ENCODE measurements at regions not wholly inside any gene's neighbourhood (a gene's known extent, or its start where the extent isn't known, plus 50 kb on each side); places are given as distances from the start of the nearest gene placed in this dataset.

DNA sequence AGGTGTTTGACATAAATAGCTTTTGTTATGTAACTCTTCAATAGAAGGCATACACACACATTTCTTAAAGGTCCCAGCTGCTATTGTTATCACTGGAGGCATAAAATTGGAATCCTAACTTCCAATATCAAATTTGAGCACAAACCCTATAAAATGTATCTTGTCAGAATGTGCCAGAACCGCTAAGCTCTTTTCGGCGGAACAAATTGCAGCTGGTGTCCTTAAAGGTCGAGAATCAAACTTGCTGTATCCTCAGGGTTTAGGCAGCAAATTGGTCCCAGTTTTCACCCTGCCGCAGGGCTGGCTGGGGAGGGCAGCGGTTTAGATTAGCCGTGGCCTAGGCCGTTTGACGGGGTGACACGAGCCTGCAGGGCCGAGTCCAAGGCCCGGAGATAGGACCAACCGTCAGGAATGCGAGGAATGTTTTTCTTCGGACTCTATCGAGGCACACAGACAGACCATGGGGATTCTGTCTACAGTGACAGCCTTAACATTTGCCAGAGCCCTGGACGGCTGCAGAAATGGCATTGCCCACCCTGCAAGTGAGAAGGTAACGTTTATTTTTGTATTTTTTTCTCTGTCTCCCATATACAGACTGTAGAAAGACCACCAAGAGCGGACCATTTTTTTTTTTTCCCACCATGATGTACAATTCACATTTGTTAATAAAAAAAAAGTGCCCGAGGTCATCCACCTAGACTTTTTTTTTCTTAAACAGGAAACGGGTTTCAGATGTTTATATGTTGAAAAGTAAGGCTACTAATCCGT is 297.1 kb downstream of the IRF8 start:
- DNase-seq (ENCODE audit: low read depth): no peak

DNA sequence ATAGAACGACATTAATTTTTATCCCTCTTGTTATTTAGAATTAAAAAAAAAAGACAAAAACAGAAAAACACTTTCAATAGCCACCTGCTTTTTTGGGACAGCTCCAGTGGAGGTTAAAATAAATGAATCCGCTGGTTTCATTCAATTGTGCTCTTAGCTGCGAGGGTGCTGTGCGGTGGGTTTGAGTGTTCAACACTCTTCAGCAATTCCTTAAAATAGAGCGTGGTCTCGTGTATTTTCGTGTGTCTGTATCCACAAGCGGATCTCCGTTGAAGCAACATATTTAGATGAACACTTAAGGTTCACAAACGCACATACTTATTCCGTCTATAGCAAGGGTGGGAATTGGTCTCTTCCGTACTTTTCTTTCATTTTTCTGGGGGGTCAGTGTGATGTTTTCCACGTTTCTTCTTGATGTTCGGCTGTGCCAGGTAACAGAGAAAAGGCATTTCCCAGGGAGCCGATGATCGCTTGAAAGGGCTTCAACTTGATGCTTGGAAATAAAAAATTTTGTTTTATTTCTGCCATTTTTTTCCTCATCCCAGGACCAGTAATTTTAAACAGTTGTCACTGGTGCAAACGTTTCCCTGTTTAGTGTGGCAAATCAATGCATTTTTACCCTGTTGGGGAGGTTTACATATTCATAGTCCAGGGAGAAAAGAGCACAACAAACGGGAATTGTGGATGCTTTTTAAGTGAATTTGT is 297.9 kb downstream of the IRF8 start:
- no peak for DNase-seq (ENCODE audit: low read depth)

DNA sequence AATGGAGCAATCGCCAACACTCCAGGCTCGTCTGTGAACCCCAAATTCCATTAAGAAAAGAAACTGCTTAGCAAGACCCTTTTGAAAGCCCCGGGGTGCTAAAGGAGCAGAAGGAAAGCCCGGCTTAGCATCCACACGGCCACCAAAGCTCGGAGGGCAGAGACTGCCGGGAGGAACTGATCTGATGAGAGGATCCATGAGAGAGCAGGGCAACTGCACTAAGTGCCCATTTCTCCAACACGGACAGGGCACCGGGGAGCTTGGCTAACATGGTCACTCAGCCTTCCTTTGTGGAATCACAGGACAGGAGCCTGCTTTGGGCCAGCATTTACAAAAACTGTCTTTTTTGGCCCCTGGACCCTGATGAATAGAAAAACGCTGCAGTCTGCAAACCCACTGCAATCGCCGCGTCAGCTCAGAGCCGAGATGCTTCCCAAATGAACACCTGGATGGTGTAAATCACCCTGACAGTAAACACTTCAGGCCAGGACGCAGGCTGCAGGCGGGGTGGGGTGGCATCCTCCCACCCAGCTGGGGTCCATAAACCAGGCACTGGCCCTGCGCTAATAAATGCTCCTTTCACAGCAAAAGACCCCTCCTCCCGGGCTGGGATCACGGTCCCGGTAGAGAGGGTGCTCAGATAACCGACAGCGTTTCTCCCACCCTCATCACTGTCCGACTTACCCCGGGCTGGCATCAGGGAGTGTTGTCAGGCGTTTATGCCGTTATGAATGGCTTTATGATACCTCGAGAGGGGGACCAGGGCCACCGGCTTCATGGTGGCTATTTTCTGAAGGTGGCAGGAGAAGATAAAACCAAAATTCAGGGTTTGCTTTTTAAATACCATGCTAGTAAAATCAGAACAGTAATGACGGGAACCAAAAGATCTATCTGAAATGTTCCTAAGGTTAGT is 299.5 kb downstream of the IRF8 start:
- no peak for DNase-seq (ENCODE audit: low read depth)

DNA sequence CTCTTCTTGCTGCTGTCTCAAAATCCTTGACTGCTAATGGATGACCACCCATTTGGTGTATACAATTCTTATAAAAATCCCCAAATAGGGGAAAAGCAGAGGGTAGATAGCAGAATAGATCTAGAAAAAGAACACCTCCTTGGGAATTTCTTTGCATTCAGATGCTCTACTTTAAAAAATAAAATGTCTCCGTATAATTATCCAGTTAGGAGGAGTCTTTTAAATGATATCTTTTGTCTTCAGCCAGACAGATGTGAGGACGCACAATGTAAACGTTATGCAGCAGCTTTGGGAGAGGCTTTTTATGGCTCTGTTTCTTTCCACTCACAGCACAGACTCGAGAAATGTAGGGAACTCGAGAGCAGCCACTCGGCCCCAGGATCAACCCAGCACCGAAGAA is 300.2 kb downstream of the IRF8 start:
- DNase-seq (ENCODE audit: low read depth): no peak

DNA sequence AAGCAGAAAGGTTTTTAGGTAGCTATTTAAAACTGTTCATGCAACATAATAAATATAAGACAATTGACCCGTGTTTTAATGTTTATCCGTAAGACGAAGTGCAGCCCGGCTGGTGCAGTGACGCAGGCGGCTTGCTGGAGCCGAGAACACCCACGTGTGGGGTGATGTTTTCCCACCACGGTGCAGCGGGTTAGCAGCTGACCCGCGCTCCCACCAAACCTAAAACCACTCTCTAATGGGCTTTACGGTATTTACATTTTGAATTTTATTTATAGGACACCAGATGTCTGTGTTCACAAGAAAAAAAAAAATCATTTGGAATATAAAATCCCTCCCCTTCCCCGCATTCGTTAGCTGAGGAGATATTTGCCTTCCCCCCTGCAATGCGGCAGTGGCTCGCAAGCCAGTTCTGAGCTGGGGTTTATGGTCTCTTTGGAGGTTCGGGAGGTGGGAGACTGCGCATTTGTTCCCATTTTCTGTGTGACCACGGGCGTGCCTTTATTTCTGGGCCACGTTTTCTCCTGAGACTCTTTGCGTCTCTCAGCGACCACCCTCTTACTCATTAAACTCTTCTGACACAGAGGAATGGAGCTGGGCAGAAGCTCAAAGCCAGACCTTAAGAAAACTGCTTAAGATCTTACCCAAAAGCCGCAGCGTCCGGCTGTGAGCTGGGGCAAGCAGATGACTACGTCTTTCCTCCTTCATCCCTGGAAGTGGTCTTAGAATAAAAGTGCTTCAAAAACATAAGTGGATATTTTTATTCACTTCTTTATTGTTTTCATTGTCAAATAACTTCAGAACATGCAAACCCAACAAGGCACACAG is 301.1 kb downstream of the IRF8 start:
- no peak for DNase-seq (ENCODE audit: low read depth)

DNA sequence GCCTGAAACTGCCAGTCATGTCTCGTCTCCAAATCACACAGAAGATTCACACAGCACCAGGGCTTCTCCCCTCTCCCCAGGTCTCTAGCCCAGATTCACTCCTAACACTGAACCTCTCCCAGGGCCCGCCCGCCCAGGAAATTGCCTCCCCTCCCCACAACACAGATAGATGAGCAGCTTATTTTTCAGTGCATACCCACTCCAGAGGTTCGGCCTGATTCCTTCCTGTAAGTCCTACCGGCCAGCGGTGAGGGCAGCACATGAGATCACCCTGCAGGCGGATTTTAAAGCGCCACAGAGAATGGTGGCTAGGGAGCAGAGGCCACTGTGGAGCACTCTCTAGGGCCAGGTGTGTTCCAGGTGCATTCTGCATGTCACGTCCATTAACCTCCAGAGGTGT is 301.8 kb downstream of the IRF8 start:
- DNase-seq (ENCODE audit: low read depth): no peak

DNA sequence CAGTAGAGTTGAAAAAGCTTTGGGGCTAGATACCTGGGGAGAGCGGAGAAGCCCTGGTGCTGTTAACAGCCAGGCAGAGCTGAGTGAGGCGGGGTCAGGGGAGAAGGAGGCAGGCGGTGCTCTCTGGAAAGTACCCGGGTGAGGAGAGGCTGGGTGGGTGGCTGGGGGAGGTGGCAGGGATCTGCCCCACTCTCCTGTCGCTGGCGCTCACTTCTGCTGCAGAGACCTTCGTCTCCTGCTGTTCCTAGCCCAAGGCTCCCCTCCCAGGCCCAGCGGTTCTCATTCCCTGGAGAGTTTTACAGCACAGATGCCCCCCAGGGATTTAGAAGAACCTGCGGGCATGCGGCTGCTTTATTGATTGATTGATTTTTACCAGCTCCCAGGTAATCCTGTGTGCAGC is 302.8 kb downstream of the IRF8 start:
- DNase-seq (ENCODE audit: low read depth): no peak

DNA sequence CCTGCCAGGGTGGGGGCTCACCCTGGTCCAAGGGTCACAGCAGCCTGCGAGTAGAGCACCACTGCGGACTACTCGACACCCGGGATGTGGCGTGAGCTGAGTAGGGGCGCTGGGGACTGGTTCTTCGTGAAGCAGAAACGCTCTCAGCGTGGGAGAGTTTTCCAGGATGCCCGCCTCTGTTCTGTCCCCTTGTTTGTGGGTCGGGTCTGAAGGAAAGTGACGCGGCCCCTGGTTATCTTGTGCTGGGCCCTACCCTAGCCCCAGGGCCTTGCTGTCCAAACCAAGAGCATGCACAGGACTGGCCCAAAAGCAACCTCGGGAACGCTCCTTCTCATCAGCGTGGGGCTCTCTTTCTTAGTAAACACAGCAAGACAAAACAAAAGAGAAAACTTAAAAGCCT is 303.3 kb downstream of the IRF8 start:
- no peak for DNase-seq (ENCODE audit: low read depth)

DNA sequence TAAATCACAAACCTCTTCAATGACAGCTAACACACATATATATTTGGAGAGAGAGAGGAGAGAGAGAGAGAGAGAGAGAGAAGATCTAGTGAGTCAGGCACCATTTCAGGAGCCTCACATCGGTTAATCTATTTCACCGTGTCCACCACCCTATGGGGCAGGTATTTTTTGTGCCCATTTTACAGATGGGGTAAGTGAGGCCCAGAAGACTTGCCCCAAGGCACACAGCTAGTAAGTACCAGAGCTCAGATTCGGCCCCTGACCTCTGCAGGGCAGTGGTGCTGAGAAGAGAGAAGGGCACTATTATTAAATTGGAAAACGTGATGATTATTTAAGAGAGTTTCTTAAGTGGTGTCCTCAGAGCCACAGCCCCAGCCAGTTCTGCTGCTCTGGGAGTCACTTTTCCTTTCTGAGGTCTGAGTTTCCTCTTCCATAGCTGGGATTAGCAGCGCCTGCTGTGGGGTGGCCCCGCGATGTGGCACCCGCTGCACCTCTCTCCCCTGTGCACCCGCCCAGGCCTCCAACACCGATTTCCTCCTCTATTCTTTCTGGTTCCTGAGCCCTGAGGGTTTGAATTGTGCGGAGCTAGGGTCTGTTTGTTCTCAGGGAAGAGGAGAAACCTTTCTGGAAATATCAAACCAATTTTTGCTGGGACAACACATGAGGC is 303.9 kb downstream of the IRF8 start:
- DNase-seq (ENCODE audit: low read depth): no peak

DNA sequence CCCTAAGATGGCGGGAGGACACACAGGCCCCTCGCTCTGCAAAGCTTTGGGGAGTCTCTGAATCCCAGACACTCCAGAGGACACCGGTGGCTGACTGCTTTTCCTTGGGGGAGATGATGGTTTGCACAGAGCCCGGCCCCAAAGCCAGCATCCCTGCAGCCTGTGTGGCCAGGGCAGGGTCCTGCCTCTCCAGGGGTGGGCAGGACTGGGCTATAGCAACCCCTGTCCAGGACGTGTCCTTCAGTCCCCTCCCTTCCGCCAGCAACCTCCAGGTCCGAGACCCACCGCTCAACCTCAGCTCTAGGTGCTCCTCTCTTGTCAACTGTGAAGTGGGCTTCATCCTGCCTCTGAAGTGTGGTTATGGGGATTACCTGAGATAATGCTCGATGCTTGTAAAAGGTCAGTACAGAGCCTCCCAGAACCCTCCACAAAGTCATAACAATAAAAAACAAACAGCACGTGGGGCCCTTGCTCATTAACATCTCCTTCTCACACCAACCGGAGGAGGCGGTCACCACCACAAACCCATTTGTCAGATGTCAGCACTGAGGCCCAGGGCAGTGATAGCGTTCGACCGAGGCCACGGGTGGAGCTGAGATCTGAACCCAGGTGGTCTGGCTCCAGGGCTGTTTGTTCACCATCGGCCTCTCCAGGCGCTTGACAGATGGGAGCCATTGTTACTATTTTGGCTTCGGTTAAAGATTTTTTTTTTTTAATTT is 304.8 kb downstream of the IRF8 start:
- no peak for DNase-seq (ENCODE audit: low read depth)

DNA sequence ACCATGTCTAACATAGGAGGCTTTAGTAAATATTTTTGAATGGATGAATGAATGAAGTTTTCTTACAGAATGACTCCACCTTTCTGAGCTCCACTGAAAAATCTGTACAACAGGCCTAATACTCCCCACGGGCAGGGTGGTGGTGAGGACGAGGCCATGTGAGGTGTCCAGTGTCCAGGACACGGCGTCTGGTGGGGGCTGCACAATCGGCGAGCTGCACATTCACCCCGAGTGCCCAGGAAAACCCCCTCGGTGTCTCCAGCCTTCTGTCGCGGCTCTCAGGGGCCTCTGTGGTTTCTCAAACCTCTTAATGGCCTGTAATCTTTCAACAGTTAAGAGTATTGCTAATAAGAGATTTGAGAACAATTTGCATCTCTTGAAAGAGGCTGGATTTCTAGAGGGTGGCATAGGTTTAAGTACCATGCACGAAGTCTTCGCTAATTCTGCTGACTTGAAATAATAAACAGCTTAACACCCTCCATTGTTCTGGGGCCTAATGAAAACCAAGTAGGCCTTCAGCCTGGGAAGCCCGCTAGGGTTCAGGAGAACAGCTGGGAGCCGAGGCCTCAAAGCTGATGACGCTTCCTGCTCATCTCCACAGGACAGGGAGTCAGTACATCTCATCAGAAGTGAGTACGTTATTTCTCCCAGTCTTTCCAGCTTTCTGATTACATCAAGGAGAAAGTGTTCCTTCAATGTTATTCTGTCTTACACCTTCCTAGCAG is 304.6 kb upstream of the FOXF1 start:
- no peak for DNase-seq (ENCODE audit: low read depth)

DNA sequence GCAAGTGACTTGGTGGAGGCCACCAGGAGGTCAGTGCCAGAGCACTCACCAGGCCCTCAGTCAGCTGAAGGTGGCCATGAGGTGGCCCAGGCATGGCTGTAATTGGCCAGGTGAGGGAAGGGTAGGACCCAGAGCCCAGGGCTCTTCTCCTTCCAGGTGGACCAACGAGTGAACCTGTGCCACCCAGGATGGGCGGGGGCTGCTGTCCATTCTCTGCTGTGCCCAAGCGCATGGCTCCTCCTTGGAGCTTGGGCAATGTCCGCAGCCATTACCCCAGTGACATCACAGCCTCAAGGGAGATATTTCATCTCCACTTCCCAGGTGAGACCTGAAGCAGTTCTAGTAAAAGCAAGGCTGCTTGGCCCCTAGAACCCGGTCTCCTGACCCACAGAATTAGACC is 303.0 kb upstream of the FOXF1 start:
- DNase-seq (ENCODE audit: low read depth): no peak

DNA sequence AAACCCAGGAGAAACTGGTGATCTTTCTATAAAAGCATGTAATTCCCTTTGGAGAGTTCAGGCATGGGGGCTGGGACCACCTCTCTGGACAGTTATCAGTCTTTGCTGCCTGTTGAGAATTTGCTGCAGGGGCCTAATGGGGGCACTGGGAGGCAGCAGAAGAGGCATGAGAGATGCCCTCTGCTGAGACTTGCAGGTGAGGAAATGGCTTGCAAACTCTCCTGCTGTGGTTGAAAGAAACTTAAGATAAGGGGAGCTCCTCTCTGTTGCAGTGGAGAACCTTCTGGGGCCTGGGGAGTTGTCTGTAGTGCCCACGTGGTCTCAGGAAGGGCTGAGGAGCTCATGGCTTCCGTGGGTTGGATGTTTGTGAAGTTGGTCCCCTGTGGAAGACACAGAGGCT is 301.1 kb upstream of the FOXF1 start:
- no peak for DNase-seq (ENCODE audit: low read depth)

DNA sequence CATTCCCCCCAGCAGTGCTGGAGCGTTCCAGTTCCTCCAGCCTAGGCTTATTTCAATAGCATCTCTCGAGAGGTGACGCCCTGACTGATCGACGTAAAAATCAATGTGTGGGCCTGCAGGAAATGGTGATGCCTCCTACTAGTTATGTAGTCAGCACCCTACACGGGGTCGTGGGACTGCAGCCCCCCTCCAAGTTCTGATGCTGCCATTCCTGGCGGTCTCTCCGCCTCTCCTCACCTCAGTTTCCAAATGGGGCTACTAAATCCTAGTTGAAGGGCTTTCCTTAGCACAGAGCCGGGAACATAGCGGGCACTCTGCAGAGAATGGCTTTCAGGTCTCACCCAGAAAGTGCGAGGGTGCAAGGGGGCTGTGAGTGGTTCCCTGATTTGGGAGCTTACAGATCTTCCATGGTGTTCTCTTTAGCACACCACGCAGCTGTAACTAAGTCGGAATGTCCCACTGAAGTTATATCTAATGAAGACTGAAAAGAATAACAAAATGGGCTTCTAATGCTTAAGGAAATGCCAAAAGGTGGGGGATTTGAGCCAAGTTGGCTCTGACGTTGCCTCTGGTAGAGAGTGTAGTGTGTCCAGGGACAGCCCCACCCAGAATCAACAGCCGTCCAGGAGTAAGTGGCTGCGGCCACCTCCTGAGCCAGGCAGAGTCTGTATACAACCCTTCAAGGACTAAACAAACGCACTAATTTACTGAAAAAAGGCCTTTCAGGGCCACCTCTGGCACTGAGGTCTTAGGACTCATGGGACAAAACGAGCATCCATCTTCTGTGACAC is 299.7 kb upstream of the FOXF1 start:
- no peak for DNase-seq (ENCODE audit: low read depth)

DNA sequence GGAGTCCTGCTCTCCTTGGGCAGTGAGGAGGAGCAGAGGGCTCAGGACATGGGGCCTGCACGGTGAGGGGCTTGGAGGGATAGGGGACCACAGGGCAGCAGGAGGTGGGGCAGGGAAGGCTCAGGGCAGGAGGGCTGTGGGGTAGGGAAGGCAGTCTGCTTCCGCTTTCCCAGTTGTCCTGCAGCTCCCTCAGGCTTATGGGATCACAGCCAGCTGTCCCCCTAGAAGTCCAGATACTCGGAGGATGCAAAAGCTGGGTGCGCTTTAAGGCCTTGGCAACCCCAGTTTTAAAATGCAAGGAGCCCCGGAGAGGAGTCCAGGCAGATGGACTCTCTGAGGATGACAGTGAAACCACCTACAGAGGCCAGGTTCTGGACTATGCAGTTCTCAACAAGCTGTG is 299.1 kb upstream of the FOXF1 start:
- no peak for DNase-seq (ENCODE audit: low read depth)

DNA sequence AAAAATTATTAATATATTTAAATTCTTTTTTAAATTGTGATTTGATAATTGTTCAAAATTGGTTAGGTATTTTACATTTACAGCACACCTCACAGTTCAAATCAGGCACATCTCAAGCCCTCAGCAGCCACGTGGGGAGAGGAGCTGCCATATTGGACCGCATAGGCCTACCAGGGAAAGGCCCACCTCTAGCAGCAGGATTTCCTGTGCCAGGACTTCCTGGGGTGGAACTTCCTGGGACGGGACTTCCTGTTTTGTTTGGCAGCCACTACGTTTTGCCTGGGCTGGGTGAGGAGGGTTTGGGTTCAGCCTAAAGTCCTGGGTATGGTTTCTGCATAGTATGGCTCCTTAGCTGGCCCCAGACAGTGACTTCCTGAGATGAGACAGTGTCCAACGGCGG is 298.5 kb upstream of the FOXF1 start:
- DNase-seq (ENCODE audit: low read depth): no peak

DNA sequence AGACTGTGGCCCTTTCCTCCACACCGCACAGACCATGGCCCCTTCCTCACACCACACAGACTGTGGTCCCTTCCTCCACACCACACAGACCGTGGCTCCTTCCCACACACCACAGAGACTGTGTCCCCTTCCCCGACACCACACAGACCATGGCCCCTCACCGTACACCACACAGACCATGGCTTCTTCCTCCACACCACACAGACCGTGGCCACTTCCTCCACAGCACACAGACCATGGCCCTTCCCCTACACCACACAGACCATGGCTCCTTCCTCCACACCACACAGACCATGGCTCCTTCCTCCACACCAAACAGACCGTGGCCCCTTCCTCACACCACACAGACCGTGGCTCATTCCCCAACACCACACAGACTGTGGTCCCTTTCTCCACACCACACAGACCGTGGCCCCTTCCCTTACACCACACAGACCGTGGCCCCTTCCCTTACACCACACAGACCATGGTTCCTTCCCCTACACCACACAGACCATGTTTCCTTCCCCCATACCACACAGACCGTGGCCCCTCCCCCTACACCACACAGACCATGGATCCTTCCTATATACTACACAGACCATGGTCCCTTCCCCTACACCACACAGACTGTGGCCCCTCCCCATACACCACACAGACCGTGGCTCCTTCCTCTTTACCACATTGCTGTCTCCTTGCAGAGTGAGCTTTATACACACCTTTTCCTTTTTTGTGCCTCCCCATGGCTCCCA is 297.5 kb upstream of the FOXF1 start:
- no peak for DNase-seq (ENCODE audit: low read depth)

Data from M059J (cell line).